Thyroid gland (tissue), 4 donors: ENCODE measurements at regions not wholly inside any gene's neighbourhood (a gene's known extent, or its start where the extent isn't known, plus 50 kb on each side); places are given as distances from the start of the nearest gene placed in this dataset.

Experiments
- CTCF ChIP-seq, 6 experiments: fragments of 200-600 bp in 3 of 6; fragments of 450-650 bp in 3 of 6; sonication (generic) in 3 of 6; IDR thresholded peaks; one replicate each; pipeline ENCODE4 v1.5.1; 2016 to 2019; ENCODE audit warnings: antibody characterized with exemption in 6 of 6, mild to moderate bottlenecking in 2 of 6, inconsistent platforms in 1 of 6, moderate library complexity in 1 of 6
- POLR2A ChIP-seq, 2 donors: fragments of 450-650 bp; IDR thresholded peaks; one replicate each; pipeline ENCODE4 v1.6.1; 2017; ENCODE audit warnings: antibody characterized with exemption in 2 of 2, mild to moderate bottlenecking in 2 of 2, moderate library complexity in 1 of 2

- TF ChIP-seq CTCF (IDR thresholded peaks at IDR 0.05) (no peak), POLR2A (IDR thresholded peaks at IDR 0.05) (no peak)
These were observed 245.2 kb downstream of the TPBG start for GRCh38 chr6:82608781-82609180.
